Kasumi-1 (cell line): ENCODE measurements at regions not wholly inside any gene's neighbourhood (a gene's known extent, or its start where the extent isn't known, plus 50 kb on each side); places are given as distances from the start of the nearest gene placed in this dataset.

Experiments used
- DNase-seq, 2 experiments: peaks; one replicate each; lab custom pipeline; 2025; lab: John Stamatoyannopoulos, UW

GRCh38 chr13:75938811-75939560 lies 302.9 kb downstream of the LMO7 start:
- no peak for DNase-seq

- peak; percentile 6 to 34 for DNase-seq
Observed at GRCh38 chr13:75936791-75937190, 300.7 kb downstream of the LMO7 start.

- DNase-seq: no peak
Observed at GRCh38 chr13:75935805-75936204, 299.7 kb downstream of the LMO7 start.

- no peak for DNase-seq
Observed at GRCh38 chr13:75934889-75935288, 298.8 kb downstream of the LMO7 start.

- DNase-seq: no peak
Observed at GRCh38 chr13:75932636-75933035, 296.5 kb downstream of the LMO7 start.

DNA sequence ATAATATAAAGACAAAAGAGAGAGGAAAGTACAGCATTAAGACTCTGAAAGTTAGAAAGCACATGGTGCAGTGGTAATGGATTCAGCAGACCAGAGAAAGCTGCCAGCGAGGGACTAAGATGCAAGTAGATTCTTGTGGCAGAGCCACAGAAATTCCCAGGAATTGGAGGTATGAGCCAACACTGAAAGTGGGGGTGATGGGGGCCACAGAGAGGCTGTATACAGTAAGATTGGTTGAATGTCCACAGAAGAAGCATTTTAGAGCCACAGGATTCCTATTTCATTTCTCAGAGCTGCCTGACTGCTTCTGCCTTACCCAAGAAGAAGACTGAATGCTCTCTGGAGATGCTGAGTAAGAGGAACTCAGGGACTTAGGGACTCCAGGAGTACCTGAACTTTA lies 295.0 kb downstream of the LMO7 start:
- no peak for DNase-seq

- no peak for DNase-seq
Observed at GRCh38 chr13:75929076-75929475, 292.9 kb downstream of the LMO7 start.

DNA sequence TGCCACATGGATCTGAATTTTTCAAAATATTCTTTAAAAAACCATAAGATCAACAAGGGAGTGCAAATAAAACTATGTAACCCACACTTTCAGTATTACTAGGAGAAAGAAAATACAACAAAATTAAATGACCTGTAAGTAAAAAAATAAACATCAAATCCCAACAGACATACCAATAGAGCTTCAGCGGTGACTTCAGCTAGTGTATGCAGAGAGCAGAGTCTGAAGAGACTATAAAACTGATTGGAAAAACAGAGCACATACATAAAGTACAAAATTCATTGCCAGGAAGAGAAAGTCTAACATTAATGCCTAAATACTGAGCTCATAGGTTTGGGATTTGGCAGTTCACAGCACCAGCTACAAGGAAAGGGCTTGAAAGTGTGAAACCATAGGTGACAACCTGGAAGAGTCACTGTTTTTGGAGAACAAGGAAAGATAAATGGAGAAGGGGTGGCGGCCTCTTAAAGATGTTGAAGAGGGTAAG lies 291.1 kb downstream of the LMO7 start:
- no peak for DNase-seq

GRCh38 chr13:75920536-75920935 lies 284.4 kb downstream of the LMO7 start:
- no peak for DNase-seq

DNA sequence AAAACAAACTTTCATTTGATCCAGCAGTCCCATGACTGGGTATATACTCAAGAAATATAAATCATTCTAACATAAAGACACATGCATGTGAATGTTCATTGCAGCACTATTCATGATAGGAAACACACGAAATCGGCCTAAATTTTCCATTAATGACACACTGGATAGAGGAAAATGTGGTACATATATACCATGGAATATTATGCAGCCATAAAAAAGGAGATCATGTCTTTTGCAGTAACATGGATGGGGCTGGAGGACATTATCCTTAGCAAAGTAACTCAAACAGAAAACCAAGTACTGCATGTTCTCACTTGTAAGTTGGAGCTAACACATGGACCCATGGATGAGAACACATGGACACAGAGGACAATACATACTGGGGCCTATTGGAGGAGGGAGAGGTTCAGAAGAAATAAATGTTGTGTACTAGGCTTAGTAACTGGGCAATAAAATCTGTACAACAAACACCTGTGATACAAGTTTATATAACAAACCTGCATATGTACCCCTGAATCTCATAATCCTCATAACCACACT lies 283.6 kb downstream of the LMO7 start:
- DNase-seq: no peak

- no peak for DNase-seq
Observed at GRCh38 chr13:75915066-75915465, 278.9 kb downstream of the LMO7 start.

GRCh38 chr13:75913925-75914324 lies 277.8 kb downstream of the LMO7 start:
- no peak for DNase-seq

GRCh38 chr13:75910591-75910990 lies 274.5 kb downstream of the LMO7 start:
- no peak for DNase-seq
